Neural progenitor cell (in vitro differentiated cells): ENCODE measurements at regions not wholly inside any gene's neighbourhood (a gene's known extent, or its start where the extent isn't known, plus 50 kb on each side); places are given as distances from the start of the nearest gene placed in this dataset.

Experiments used
- DNase-seq: peaks from one replicate; pipeline ENCODE4 v3.0.0-alpha.2; 2016; ENCODE audit warnings: low spot score
- H2AFZ ChIP-seq: fragments of 200-600 bp; sonication (generic); replicated peaks from 2 replicates; pipeline ENCODE4 v1.6.1; 2016; ENCODE audit warnings: antibody characterized with exemption
- H3F3A ChIP-seq: fragments of 200-600 bp; sonication (generic); 2 replicates; pipeline ENCODE4 v1.6.1; 2016; ENCODE audit warnings: antibody characterized with exemption, low read depth
- H3K27ac ChIP-seq: fragments of 200-600 bp; sonication (generic); 2 replicates; pipeline ENCODE4 v1.5.1; 2016; ENCODE audit warnings: mild to moderate bottlenecking
- H3K27me3 ChIP-seq: fragments of 200-600 bp; sonication (generic); 2 replicates; pipeline ENCODE4 v1.6.1; 2016; ENCODE audit warnings: mild to moderate bottlenecking, moderate library complexity
- H3K36me3 ChIP-seq: fragments of 200-600 bp; sonication (generic); 2 replicates; pipeline ENCODE4 v1.5.1; 2016
- H3K4me1 ChIP-seq: fragments of 200-600 bp; sonication (generic); 2 replicates; pipeline ENCODE4 v1.6.1; 2016; ENCODE audit warnings: mixed run types
- H3K4me2 ChIP-seq: fragments of 200-600 bp; sonication (generic); 2 replicates; pipeline ENCODE4 v1.6.1; 2016
- H3K4me3 ChIP-seq: fragments of 200-600 bp; sonication (generic); 2 replicates; pipeline ENCODE4 v1.5.1; 2016
- H3K79me2 ChIP-seq: fragments of 200-600 bp; sonication (generic); 2 replicates; pipeline ENCODE4 v1.6.1; 2016; ENCODE audit warnings: low read depth
- H3K9ac ChIP-seq: fragments of 200-600 bp; sonication (generic); 2 replicates; pipeline ENCODE4 v1.6.1; 2016
- H3K9me3 ChIP-seq: fragments of 200-600 bp; sonication (generic); 2 replicates; pipeline ENCODE4 v1.5.1; 2016; ENCODE audit warnings: low read depth
- H4K20me1 ChIP-seq: fragments of 200-600 bp; sonication (generic); 2 replicates; pipeline ENCODE4 v1.6.1; 2016; ENCODE audit warnings: low read depth
- H3K27ac Mint-ChIP-seq: 3 replicates; pipeline ENCODE4 v1.8.0; 2021; ENCODE audit warnings: mixed read lengths
- H3K27me3 Mint-ChIP-seq: 2 replicates; pipeline ENCODE4 v1.8.0; 2022; ENCODE audit warnings: low read depth, mild to moderate bottlenecking, inconsistent platforms, moderate library complexity, mixed read lengths; ENCODE audit not compliant: insufficient read depth
- H3K36me3 Mint-ChIP-seq: 3 replicates; pipeline ENCODE4 v1.8.0; 2021; ENCODE audit warnings: mixed read lengths
- H3K4me1 Mint-ChIP-seq: 3 replicates; pipeline ENCODE4 v1.8.0; 2021; ENCODE audit warnings: mixed read lengths
- H3K4me3 Mint-ChIP-seq: 3 replicates; pipeline ENCODE4 v1.8.0; 2021; ENCODE audit warnings: mild to moderate bottlenecking, moderate library complexity, mixed read lengths
- H3K9me3 Mint-ChIP-seq: 3 replicates; pipeline ENCODE4 v1.8.0; 2020; ENCODE audit warnings: mixed read lengths
- CTCF ChIP-seq: fragments of 200-600 bp; sonication (generic); IDR thresholded peaks from 2 replicates; pipeline ENCODE4 v1.5.1; 2017; ENCODE audit warnings: antibody characterized with exemption, mild to moderate bottlenecking
- EZH2 ChIP-seq: fragments of 200-600 bp; sonication (generic); IDR thresholded peaks from 2 replicates; pipeline ENCODE4 v1.6.1; 2017; ENCODE audit warnings: antibody characterized with exemption, mild to moderate bottlenecking, moderate library complexity
- EZH2phosphoT487 ChIP-seq: fragments of 200-600 bp; sonication (generic); IDR thresholded peaks from 2 replicates; pipeline ENCODE4 v1.6.1; 2017; ENCODE audit warnings: antibody characterized with exemption

DNA sequence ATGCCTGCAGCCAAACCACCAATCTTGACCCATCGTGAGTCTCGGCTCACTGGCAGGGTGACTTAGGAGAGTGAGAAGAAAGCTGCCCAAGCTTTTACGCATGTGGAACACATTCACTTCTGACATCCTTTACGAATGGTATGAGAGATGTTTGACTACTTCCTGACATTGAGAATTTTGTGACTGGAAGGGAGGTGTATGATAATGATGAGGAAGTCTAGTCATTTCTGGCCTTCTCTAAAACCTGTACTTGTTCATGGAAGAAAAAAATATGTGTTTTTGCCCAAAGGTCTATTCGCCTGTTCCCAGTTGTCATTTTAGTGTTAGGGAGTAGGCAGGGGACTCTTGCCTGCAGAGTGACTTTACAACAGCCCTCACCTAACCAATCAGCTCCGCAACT lies 227.2 kb upstream of the ATP2B1 start:
- H3K4me2 ChIP-seq, result no peak overlapping the region

GRCh38 chr12:89933911-89934310 lies 225.3 kb upstream of the ATP2B1 start:
- Mint-ChIP-seq H3K27ac (no peak overlapping the region), H3K27me3 (peaks cover 7% of the 10 kb centered on the region), H3K36me3 (no peaks in the 10 kb centered on the region), H3K4me1 (peaks cover 22% of the 10 kb centered on the region), H3K9me3 (no peaks in the 10 kb centered on the region), H3K4me3 (no peak overlapping the region)
- Histone ChIP-seq H3K79me2 (no peaks in the 10 kb centered on the region), H2AFZ (peak overlapping the region; percentile 83), H3K4me2 (peak overlapping the region; percentile 5), H3K4me1 (peaks cover 11% of the 10 kb centered on the region), H3F3A (no peaks in the 10 kb centered on the region), H3K9ac (no peak overlapping the region), H3K27ac (no peak overlapping the region), H3K27me3 (no peaks in the 10 kb centered on the region), H3K9me3 (no peaks in the 10 kb centered on the region), H3K36me3 (no peaks in the 10 kb centered on the region), H3K4me3 (no peak overlapping the region), H4K20me1 (no peaks in the 10 kb centered on the region)
- TF ChIP-seq EZH2phosphoT487 (no peak), EZH2 (no peak), CTCF (no peak)
- no peak for DNase-seq

More for the DNA sequence above, 227.2 kb upstream of the ATP2B1 start:
- H3K4me3 Mint-ChIP-seq, result no peak overlapping the region
- H3K27me3 Mint-ChIP-seq, result peaks cover 9% of the 10 kb centered on the region
- no peaks in the 10 kb centered on the region for H3K36me3 Mint-ChIP-seq
- no peak for DNase-seq
- Histone ChIP-seq H2AFZ (no peak overlapping the region), H3K79me2 (no peaks in the 10 kb centered on the region), H3F3A (no peaks in the 10 kb centered on the region), H3K4me3 (no peak overlapping the region), H3K9me3 (no peaks in the 10 kb centered on the region), H3K9ac (no peak overlapping the region), H3K4me1 (peaks cover 11% of the 10 kb centered on the region), H4K20me1 (no peaks in the 10 kb centered on the region), H3K36me3 (no peaks in the 10 kb centered on the region), H3K27me3 (no peaks in the 10 kb centered on the region), H3K27ac (no peak overlapping the region)
- H3K27ac Mint-ChIP-seq, result no peak overlapping the region
- peaks cover 24% of the 10 kb centered on the region for H3K4me1 Mint-ChIP-seq
- H3K9me3 Mint-ChIP-seq, result no peaks in the 10 kb centered on the region
- TF ChIP-seq CTCF (no peak), EZH2phosphoT487 (no peak), EZH2 (no peak)

- Mint-ChIP-seq H3K4me1 (peaks cover 22% of the 10 kb centered on the region), H3K4me3 (no peak overlapping the region), H3K27ac (no peak overlapping the region), H3K36me3 (no peaks in the 10 kb centered on the region), H3K9me3 (no peaks in the 10 kb centered on the region), H3K27me3 (peaks cover 7% of the 10 kb centered on the region)
- peaks cover 11% of the 10 kb centered on the region for H3K4me1 ChIP-seq
- no peaks in the 10 kb centered on the region for H3F3A ChIP-seq
- no peak overlapping the region for H3K27ac ChIP-seq
- H3K9me3 ChIP-seq, result no peaks in the 10 kb centered on the region
- H2AFZ ChIP-seq, result peak overlapping the region; percentile 83
- DNase-seq, result no peak
- TF ChIP-seq EZH2phosphoT487, result no peak
- TF ChIP-seq EZH2, result no peak
- no peak for TF ChIP-seq CTCF
- no peaks in the 10 kb centered on the region for H3K27me3 ChIP-seq
- H4K20me1 ChIP-seq, result no peaks in the 10 kb centered on the region
- H3K9ac ChIP-seq, result no peak overlapping the region
- peak overlapping the region; percentile 5 for H3K4me2 ChIP-seq
- H3K79me2 ChIP-seq, result no peaks in the 10 kb centered on the region
- no peaks in the 10 kb centered on the region for H3K36me3 ChIP-seq
- no peak overlapping the region for H3K4me3 ChIP-seq
These were observed 224.3 kb upstream of the ATP2B1 start for GRCh38 chr12:89932954-89933353.
